ENCODE measurements at regions not wholly inside any gene's neighbourhood (a gene's known extent, or its start where the extent isn't known, plus 50 kb on each side); places are given as distances from the start of the nearest gene placed in this dataset.

DNA sequence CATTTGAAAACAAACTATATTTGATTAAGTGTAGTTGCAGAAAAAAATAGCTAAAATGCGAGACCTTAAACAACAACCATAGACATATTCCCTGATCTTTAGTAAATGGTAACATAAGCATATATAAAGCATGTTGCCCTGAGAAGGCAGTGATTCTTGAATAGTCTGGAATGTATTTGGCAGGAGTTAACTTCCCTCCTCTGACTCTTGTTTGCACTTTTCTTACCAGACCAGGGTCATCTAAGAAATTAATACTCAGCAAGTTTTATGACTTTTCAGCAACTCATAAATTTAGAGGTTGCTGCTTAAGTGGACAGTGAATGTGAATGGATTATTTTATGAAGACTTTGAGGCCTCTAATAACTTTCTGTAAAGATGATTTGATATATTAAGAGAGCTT is 55.3 kb upstream of the NUDT12 start:
- H3K27ac ChIP-seq = no peak overlapping the region
- TF ChIP-seq ZFX (IDR thresholded peaks at IDR 0.05) = no peak
- TF ChIP-seq, protein P1, sequence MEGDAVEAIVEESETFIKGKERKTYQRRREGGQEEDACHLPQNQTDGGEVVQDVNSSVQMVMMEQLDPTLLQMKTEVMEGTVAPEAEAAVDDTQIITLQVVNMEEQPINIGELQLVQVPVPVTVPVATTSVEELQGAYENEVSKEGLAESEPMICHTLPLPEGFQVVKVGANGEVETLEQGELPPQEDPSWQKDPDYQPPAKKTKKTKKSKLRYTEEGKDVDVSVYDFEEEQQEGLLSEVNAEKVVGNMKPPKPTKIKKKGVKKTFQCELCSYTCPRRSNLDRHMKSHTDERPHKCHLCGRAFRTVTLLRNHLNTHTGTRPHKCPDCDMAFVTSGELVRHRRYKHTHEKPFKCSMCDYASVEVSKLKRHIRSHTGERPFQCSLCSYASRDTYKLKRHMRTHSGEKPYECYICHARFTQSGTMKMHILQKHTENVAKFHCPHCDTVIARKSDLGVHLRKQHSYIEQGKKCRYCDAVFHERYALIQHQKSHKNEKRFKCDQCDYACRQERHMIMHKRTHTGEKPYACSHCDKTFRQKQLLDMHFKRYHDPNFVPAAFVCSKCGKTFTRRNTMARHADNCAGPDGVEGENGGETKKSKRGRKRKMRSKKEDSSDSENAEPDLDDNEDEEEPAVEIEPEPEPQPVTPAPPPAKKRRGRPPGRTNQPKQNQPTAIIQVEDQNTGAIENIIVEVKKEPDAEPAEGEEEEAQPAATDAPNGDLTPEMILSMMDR (conservative IDR thresholded peaks at IDR 0.05) = no peak

DNA sequence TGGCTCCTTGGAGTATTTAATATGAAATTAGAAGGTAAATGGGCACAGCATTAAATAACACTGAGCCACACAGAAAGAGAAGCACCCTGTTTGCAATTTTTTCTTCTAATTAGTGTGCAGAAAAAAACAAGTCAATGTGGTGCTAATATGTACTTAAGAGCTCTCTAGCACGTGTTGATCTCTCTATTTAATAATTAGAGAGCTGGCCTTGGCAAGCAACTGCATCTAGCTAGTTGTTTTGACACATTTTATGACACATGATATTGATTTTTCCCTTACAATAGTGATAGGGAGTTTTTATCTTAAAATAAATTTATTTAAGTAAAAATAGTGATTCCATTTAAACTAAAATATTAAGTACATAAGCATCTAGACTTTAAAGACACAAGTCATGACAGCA is 54.5 kb upstream of the NUDT12 start:
- TF ChIP-seq ZFX (IDR thresholded peaks at IDR 0.05) = no peak
- TF ChIP-seq, protein P1 (conservative IDR thresholded peaks at IDR 0.05) = no peak
- H3K27ac ChIP-seq = no peak overlapping the region

DNA sequence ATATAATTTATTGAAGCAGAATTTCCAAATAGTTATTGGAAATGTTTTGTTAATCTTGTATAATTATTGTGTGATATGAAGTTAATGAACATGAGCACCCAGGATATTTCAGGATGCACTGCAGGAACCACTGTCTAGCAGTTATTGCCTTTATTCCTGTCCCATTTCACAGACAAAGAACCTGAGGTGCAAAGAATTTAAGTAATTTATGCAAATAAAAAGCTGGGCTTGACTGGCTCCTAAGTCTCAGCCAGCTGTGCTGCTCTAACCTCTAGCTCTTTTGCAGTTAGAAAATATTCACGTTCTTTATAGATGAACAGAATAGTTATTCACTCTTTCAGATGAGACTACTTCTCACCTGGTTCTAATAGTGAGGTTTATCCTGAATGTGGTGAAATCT is 50.0 kb upstream of the NUDT12 start:
- H3K27ac ChIP-seq = no peak overlapping the region
- TF ChIP-seq ZFX (IDR thresholded peaks at IDR 0.05) = no peak
- TF ChIP-seq, protein P1 (conservative IDR thresholded peaks at IDR 0.05) = no peak
